NCI-H2196 (cell line): ENCODE measurements at regions not wholly inside any gene's neighbourhood (a gene's known extent, or its start where the extent isn't known, plus 50 kb on each side); places are given as distances from the start of the nearest gene placed in this dataset.

Experiments used
- DNase-seq: peaks from one replicate; lab custom pipeline; 2025; ENCODE audit not compliant: unreplicated experiment; lab: John Stamatoyannopoulos, UW

GRCh38 chr18:77505499-77505898 lies 255.9 kb downstream of the GALR1 start:
- DNase-seq, result no peak

- DNase-seq, result no peak
Observed at GRCh38 chr18:77512152-77512551, 262.5 kb downstream of the GALR1 start.

DNA sequence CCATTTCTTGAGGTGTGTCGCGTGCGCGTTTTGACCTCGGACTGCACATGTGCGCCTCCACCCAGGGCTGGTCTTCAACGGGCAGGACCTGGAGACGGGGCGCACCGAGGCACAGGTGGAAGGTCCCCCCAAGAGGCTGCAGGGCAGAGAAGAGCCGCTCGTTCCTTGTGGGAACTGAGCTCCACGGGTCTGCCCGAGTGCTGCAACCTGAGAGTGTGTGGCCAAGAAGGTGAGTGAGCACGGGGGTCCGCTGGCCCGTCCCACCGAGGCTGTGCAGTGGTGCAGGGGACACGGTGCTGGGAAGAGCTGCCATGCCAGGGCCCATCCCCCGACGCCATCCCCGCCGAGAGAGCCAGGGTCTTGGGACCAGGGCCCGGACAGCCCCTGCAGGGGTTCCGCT lies 268.3 kb downstream of the GALR1 start:
- no peak for DNase-seq

GRCh38 chr18:77520767-77521166 lies 271.1 kb downstream of the GALR1 start:
- no peak for DNase-seq

DNA sequence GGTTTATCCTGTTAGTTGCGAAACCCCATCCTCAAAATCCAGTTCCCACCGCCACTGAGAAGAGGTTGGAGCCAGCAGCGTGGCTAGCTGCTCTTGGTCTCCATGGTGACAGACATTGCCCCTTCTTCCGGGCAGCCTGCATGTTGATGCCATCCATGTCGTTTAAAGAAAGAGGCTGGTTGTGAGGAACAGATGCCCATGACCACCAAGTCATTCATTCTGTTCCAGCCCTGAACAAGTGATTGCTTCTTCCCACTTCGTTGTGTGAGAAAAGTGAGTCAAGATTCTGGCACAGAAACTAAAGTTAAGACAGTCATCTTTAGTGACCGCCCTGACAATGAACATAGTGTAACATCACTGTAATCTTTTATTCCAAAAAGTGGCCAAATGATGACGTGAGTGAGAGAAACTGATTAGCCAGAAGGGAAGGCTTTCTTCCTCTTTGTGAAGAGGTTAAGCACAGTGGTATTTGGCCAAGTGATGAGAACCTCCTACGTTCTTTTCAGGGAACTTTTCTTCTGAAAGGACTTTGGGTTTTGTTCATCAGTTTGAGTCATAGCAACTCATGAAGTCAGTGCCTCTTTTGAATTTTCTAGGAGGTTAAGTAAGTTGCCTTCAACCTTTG lies 272.5 kb downstream of the GALR1 start:
- no peak for DNase-seq

DNA sequence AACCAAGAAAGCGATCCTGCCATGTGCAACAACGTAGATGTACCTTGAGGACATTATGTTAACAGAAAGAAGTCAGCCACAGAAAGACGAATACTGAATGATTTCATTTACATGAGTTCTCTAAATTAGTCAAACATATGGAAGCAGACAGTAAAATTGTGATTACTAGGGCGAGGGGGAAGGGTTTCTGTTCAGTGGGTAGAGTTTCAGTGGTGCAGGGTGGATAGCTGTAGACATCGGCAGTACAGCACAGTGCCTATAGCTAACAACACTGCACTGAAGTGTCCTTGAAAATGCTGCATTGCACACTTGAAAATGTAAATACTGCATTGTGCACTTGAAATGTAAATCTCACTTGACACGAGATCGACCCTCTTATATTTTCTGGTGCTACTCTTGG lies 275.3 kb downstream of the GALR1 start:
- DNase-seq, result no peak

- DNase-seq, result no peak
Observed at GRCh38 chr18:77526962-77527361, 277.3 kb downstream of the GALR1 start.

- DNase-seq, result no peak
Observed at GRCh38 chr18:77528872-77529271, 279.2 kb downstream of the GALR1 start.

DNA sequence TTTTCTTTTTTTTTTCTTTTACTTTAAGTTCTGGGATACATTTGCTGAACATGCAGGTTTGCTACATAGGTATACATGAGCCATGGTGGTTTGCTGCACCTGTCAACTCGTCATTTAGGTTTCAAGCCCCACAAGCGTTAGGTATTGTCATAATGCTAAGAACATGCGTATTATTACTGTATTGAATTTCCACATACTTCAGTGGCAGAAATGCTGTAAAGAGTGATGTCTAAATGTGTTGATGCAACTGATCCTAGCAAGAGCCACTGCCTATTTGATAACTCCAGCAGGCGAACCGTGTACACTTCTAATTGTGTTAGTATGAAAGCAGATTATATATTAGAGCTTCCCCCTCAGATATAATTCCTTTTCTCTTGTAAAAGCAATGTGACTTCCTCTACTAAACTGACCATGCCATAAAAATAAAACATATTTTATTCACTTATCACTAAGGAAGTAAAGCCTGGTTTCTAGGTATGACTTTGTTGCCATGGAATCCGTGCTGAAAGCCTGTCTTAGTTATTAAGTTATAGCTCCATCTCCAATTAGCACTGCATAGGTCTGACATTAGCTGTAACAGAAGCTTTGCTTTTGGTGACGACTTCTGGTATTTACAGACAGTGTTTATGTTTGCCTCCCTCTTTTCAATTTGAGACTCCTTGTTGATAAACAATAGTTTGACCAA lies 280.0 kb downstream of the GALR1 start:
- no peak for DNase-seq

DNA sequence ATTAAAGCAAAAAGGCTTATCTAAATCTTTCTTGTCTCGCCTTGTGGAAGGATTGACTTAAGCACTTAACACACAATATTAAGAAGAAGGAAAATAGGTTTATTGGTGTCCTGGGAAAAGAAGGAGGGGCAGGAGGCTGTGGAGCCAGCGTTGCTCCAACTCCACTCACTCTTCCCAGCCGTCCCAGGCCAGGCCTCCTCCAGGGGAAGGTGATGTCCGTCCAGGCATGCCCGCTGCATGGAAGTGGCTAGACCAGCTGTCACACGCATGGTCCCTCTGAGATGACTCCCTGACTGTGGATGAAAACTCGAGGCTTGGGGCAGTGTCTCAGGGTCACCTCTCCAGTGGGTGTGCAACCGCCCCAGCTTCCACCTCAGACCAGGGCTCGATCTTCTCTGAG lies 281.1 kb downstream of the GALR1 start:
- no peak for DNase-seq

- DNase-seq, result no peak
Observed at GRCh38 chr18:77539860-77540259, 290.2 kb downstream of the GALR1 start.

- no peak for DNase-seq
Observed at GRCh38 chr18:77544792-77545191, 295.1 kb downstream of the GALR1 start.

- no peak for DNase-seq
Observed at GRCh38 chr18:77547757-77548156, 298.1 kb downstream of the GALR1 start.

DNA sequence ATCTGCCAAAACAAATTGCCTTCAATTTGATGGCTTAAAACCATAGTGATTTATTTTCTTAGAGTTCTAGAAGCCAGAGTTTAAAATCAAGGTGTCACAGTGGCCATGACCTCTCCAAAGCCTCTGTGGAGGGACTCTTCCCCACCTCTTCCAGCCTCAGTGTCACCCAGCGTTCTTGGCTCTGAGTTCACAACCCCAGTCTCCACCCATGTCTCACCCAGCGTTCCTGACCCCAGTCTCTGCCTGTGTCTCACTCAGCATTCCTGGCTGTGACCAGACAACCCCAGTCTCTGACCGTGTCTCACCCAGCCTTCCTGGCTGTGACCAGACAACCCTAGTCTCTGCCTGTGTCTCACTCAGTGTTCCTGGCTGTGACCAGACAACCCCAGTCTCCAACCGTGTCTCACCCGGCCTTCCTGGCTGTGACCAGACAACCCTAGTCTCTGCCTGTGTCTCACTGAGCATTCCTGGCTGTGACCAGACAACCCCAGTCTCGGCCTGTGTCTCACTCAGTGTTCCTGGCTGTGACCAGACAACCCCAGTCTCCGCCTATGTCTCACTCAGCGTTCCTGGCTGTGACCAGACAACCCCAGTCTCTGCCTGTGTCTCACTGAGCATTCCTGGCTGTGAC lies 299.3 kb downstream of the GALR1 start:
- DNase-seq, result no peak

DNA sequence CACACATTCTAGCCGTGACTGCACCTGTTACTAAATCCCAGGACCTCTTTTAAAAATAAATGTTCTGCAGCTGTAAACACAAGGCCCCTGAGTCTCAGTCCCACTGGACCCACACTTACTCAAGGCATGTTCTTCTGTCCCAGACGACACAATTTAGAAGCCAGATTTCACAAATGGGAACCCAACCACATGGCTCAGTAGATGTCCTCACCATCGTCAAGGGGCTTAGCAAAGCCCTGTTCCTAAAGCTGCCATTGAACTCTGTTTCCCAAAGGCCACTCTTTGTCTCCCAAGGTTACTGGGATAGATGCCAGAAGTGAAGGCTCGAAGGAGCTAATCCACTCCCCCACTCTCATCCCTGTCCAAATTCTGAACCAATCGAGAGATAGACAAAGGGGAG lies 301.0 kb downstream of the GALR1 start:
- no peak for DNase-seq

- DNase-seq, result no peak
Observed at GRCh38 chr18:77551055-77551454, 301.4 kb downstream of the GALR1 start.

GRCh38 chr18:77552945-77553344 lies 303.3 kb downstream of the GALR1 start:
- no peak for DNase-seq

DNA sequence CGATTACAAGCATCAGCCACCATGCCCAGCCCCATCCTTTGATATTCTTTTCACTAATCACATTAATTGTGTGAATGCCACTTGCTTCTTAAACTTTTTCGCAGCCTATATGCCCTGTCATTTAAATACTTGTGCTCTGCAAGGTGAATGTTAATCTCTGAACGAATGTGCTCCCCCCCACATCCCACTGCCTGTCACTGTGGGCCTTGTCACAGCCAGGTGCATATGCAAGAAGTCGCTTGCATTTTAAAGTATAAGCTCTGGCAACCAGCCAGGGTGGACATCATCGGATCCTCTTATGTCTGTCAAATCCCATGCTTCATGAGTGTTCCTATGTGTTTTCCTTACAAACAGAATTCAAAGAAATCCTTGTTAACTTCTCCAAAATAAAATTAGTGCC lies 304.4 kb downstream of the GALR1 start:
- DNase-seq, result no peak

GRCh38 chr18:77557046-77557587 lies 307.5 kb downstream of the GALR1 start:
- DNase-seq, result no peak

- DNase-seq, result no peak
Observed at GRCh38 chr18:77559274-77559910, 309.7 kb downstream of the GALR1 start.

GRCh38 chr18:77560341-77560992 lies 310.8 kb downstream of the GALR1 start:
- no peak for DNase-seq
